ENCODE measurements at regions not wholly inside any gene's neighbourhood (a gene's known extent, or its start where the extent isn't known, plus 50 kb on each side); places are given as distances from the start of the nearest gene placed in this dataset.

GRCh38 chr12:111091051-111091450 is 170.7 kb upstream of the MYL2 start:
- TF ChIP-seq CTCF (conservative IDR thresholded peaks at IDR 0.05), result no peak
- H3K27ac ChIP-seq, result peak overlapping the region; percentile 90; the same call in 1 of the 2 replicates

GRCh38 chr12:111089616-111090015 is 169.2 kb upstream of the MYL2 start:
- TF ChIP-seq CTCF (conservative IDR thresholded peaks at IDR 0.05), result no peak

GRCh38 chr12:111088409-111088808 is 168.0 kb upstream of the MYL2 start:
- no peak overlapping the region for H3K27ac ChIP-seq
- TF ChIP-seq CTCF (conservative IDR thresholded peaks at IDR 0.05), result no peak

More at GRCh38 chr12:111089616-111090015, 169.2 kb upstream of the MYL2 start:
- no peak overlapping the region for H3K27ac ChIP-seq

- TF ChIP-seq CTCF (conservative IDR thresholded peaks at IDR 0.05), result no peak
- H3K27ac ChIP-seq, result no peak overlapping the region
Observed at GRCh38 chr12:111086947-111087700, 166.7 kb upstream of the MYL2 start.

- no peak for TF ChIP-seq CTCF (conservative IDR thresholded peaks at IDR 0.05)
Observed at GRCh38 chr12:111085096-111085495, 164.7 kb upstream of the MYL2 start.

GRCh38 chr12:111084605-111085004 is 164.2 kb upstream of the MYL2 start:
- no peak for TF ChIP-seq CTCF (conservative IDR thresholded peaks at IDR 0.05)
- H3K27ac ChIP-seq, result no peak overlapping the region

More at GRCh38 chr12:111085096-111085495, 164.7 kb upstream of the MYL2 start:
- no peak overlapping the region for H3K27ac ChIP-seq

- H3K27ac ChIP-seq, result no peak overlapping the region
- TF ChIP-seq CTCF (conservative IDR thresholded peaks at IDR 0.05), result no peak
Observed at GRCh38 chr12:111084158-111084557, 163.8 kb upstream of the MYL2 start.
